Esophagus muscularis mucosa (tissue), 4 donors: ENCODE measurements at regions not wholly inside any gene's neighbourhood (a gene's known extent, or its start where the extent isn't known, plus 50 kb on each side); places are given as distances from the start of the nearest gene placed in this dataset.

Experiments
- CTCF ChIP-seq, 3 experiments: fragments of 200-600 bp in 2 of 3; fragments of 450-650 bp in 1 of 3; sonication (generic) in 2 of 3; IDR thresholded peaks; one replicate each; pipeline ENCODE4 v1.5.1; 2017 to 2019; ENCODE audit warnings: antibody characterized with exemption in 3 of 3, mild to moderate bottlenecking in 2 of 3, moderate library complexity in 1 of 3
- EP300 ChIP-seq: sonication (generic); formaldehyde crosslinking; IDR thresholded peaks from one replicate; pipeline ENCODE4 v1.6.1; 2017; ENCODE audit warnings: antibody characterized with exemption
- POLR2A ChIP-seq: fragments of 450-650 bp; IDR thresholded peaks from one replicate; pipeline ENCODE4 v1.6.1; 2017; ENCODE audit warnings: antibody characterized with exemption, moderate library complexity, mild to moderate bottlenecking, low read depth
- POLR2AphosphoS5 ChIP-seq, 2 donors: sonication (generic); formaldehyde crosslinking; IDR thresholded peaks; one replicate each; pipeline ENCODE4 v1.6.1; 2017; ENCODE audit warnings: antibody characterized with exemption in 2 of 2

GRCh38 chr18:29361843-29362242, 1184.9 kb upstream of the CDH2 start:
- TF ChIP-seq POLR2A (no peak), CTCF (IDR thresholded peaks at IDR 0.05) (no peak), POLR2AphosphoS5 (IDR thresholded peaks at IDR 0.05) (no peak), EP300 (no peak)
